ENCODE measurements at regions not wholly inside any gene's neighbourhood (a gene's known extent, or its start where the extent isn't known, plus 50 kb on each side); places are given as distances from the start of the nearest gene placed in this dataset.
"Not testable (repeated sequence)": the region's sequence is repeated elsewhere in the genome, so short reads cannot be mapped to it uniquely, and the experiment has no call there.

DNA sequence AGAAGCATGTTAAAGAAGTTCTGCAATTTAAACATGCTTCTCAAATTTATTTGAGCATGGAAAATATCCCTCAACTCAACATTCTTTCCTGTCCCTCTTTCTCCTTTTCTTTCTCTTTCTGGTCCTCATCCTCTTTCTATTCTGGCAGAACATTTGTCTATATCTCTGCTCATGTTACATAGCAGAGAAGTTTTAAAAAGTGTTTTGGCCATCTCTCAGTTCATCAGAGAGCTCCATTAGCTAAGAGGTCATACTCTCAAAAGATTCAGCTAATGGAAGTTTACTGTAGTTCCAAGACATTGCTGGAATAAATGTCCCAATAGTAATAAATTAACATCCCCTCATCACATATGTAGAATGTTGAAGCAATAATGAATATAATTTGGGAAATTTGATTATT is 53.5 kb downstream of the XCL2 start:
- DNase-seq, result no peak

DNA sequence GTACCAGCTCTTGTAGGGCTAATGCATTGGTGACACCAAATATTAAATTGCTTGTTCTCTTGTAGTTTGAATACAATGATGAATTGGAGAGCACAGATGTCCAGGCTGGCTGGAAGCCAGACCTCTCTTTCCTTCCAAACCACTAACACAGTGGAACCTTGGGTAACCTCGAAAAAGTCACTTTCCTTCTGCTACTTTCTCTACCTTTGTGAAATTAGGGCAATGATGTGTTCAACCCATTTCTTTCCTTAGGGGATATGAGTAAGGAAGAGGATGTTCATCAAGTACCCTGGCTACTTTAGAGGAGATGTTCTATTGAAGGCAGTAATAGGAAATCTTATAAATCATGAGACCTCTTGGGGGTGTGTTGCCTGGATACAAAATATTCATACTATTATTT is 55.7 kb downstream of the XCL2 start:
- no peak for DNase-seq

DNA sequence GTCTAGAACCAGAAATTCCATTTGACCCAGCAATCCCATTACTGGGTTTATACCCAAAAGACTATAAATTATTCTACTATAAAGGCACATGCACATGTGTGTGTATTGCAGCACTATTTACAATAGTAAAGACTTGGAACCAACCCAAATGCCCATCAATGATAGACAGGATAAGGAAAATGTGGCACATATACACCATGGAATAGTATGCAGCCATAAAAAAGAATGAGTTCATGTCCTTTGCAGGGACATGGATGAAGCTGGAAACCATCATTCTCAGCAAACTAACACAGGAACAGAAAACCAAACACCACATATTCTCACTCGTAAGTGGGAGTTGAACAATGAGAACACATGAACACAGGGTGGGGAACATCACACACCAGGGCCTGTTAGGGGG is 57.0 kb downstream of the XCL2 start:
- not testable (repeated sequence) for DNase-seq

DNA sequence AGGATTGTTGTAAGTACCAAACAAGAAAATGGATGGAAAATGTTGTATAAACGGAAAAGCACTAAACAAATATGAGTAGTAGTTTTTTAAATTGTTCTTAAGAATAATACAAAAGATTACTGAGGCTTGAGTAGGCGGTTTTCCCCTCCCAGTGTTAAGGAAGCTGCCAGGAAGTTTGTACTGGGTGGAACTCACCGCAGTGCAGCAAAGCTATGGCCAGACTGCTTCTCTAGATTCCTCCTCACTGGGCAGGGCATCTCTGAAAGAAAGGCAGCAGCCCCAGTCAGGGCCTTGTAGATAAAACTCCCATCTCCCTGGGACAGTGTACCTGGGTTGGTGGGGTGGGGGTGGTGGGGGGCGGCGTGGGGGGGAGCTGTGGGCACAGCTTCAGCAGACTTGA is 58.7 kb downstream of the XCL2 start:
- no peak for DNase-seq

DNA sequence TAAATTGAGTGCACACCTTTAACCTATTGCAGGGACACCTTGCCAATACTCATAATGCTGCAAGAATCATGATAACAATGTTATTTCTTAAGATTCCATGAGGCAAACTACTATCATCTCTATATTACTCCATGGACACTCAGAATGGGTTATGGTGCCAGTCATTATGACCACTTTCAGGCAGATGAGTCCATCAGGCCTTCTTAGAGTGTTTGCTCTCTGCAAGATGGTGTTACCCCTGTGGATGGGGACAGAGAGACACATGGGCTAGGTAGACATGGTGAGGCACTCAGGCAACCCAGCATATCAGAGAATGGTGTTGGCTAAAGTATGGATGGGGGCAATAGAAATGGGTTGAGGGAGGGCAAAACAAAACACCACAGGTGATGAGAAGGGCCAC is 59.7 kb downstream of the XCL2 start:
- DNase-seq, result no peak

DNA sequence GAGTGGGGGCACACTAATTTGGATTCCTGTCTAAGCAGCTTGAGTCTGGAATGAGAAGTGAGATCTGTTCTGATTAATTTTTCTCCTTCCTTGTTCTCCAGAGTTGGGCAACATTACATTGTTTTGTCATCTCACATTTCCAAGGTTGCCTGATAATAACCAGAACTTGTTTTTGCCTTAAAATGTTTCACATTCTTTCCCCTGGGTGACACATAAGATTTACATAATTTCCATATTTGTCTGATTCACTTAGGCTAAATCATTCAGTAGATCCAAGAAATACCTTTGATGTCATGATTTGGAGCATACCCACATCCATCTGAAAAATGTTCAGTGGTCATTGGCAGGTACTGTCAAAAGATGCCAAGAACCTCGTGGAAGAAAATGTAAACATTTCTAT is 60.3 kb downstream of the XCL2 start:
- no peak for DNase-seq

DNA sequence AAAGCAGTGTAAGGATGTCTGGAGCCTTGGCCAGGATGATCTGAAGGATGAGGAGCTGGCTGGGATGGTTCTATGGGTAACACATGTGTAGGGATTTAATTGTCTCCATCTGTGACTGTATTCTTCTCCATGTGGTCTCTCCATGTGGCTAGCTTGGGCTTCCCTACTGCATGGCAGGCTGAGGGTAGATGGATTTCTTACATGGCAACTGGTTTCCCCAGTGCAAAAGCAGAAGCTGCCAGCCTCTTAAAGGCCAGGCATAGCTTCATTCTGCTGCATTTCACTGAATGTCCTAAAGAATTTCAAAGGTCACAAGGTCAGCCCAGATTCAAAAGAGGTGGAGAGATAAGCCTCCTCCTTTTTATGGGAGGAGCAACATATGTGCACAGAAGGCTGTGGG is 61.7 kb downstream of the XCL2 start:
- DNase-seq, result no peak

DNA sequence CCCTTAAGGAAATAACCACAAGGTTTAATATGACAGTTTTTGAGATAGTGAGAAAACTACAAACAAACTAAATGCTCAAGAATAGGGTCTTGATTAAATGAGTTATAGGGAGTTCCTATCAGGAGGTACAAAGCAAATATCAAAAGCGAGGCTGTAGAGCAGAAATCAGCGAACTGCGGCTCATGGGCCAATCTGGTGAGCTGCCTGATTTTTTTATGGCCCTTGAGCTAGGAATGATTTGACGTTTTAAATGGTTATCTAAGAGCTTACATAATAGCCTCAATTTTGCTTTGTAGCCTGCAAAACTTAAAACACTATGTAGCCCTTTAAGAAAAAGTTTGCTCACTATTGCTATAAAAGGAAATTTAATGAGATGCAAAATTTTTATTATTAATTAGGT is 62.2 kb downstream of the XCL2 start:
- DNase-seq, result no peak

DNA sequence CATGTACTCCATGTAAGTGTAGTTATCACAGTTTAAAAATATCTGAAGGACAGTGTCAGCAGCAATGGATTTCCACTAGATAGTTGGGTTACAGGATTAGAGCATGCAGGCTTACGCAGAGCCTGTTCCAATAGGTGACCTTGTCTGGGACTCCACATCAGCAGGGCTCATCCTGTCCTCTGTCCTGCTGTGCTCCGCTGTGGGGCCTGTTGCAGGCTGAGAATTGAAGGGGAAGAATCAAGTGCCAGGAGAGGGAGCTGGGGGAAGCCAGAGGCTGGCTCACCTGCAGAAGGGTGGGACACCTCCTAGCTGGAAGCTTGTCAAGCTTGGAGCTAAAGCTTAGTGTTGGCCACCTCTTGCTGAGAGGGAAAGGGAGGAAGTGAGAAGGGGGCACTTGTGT is 62.8 kb downstream of the XCL2 start:
- DNase-seq, result no peak

DNA sequence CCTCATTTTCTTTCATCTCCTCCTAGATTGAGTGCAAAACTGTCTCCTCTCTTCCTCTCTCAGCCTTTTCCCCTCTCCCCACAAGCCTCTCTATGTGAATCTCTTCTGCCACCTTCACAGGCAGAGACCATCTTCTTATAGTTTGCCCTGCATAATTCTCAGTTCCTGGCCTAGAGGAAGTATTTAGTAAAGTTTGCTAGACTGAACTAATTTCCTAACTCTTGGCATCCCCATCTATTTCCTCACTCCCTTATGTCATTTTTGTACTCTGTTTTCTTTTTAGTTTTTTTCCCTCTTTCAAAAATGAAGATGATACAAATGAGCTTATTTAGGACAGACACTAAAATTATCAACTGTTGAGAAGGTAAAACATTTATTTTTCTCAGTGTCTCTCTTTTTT is 66.0 kb downstream of the XCL2 start:
- DNase-seq, result no peak

DNA sequence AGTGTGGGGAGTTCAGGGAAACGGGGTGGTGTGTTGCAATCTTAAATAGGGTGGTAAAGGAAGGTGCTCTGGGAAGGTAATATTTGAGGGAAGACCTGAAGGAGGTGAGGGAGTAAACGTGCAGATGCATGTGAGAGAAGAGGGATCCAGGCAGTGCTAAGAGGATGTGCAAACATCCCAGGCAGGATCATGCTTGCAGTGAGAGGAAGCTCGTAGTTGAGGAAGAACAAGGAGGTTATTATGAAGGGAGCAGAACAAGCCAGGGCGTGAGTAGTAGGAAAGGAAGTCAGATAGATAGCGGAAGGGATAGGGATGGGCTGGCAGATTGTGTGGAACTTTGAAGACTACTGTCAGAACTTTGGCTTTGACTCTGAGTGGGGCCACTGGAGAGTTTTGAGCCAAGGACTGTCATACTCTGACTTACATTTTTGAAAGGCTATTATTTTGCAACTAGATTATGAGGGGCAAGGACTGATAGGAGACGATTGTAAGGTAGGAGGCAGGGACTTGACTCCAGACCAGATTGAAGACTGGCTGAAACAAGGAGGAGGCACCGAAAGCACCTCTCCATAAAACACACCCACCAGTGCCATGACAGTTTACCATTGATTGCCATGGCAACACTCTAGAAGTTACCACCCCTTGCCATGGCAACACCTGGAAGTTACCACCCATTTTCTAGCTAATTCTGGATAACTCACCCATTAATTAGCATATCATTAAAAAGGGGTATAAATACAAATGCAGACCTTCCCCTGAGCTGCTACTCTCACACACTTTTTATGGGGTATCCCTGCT is 67.0 kb downstream of the XCL2 start:
- DNase-seq, result no peak

DNA sequence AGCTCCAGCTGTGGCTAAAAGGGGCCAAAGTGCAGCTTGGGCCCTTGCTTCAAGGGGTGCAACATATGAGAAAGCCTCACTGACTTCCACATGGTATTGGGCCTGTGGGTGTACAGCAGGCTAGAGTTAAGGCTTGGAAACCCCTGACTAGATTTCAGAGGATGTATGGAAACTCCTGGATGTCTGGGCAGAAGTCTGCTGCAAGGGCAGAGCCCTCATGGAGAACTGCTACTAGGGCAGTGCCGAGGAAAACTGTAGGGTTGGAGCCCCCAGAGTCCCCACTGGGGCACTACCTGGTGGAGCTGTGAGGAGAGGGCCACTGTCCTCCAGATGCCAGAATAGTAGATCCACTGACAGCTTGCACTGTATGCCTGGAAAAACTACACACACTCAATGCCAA is 69.5 kb downstream of the XCL2 start:
- DNase-seq, result no peak

DNA sequence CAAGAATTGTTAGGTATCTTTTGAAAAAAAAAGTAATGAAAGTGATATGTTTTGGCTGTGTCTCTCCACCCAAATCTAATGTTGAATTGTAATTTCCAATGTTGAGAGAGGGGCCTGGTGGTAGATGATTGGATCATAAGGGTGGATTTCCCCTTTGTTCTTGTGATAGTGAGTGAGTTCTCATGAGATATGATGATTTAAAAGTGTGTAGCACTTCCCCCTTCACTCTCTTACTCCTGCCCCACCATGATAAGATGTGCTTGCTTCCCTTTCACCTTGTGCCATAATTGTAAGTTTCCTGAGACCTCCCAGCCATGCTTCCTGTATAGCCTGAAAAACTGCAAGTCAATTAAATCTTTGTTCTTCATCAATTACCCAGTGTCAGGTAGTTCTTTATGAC is 70.7 kb downstream of the XCL2 start:
- DNase-seq, result no peak

DNA sequence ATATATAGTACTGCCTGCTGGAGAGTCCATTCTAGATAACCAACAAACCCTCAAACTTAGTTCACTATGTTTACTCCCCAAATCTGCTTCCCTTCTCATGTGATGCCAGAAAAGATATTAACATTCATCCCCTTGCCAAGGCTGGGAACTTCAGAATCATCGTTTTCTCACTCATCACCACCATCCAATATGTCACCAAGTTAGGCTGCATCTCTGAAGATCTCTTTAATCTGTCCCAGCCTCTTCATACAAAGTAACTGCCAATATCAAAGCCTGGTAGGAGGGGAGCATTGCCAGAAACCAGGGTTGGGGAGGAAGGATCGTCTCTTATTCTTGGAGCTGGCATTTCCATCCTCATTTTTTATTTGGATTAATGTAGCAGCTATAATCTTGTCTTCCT is 71.6 kb downstream of the XCL2 start:
- no peak for DNase-seq

DNA sequence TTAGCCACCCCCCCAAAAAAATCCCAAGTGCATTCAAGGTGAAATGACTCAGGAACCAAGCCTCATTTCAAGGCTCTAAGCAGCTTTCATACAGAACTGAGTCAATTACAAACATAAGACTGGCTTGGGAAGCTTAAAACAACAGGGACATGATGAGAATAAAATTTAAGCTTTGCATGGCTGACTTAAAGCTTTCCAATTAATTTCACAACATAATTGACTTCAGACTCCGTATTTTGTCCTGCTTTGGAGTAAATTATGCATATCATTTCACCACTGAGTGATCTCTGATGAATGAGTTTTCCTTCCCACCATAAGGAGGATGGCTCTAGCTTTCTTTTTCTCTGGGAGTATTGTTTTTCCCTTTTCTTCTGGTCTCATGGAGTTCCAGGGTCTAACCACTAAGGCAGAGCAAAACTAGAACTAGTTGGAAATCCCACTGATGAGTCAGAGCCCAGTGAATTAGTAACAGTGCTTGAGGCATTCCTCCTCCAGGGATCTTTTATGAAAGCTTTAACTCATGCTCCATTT is 72.8 kb downstream of the XCL2 start:
- no peak for DNase-seq

DNA sequence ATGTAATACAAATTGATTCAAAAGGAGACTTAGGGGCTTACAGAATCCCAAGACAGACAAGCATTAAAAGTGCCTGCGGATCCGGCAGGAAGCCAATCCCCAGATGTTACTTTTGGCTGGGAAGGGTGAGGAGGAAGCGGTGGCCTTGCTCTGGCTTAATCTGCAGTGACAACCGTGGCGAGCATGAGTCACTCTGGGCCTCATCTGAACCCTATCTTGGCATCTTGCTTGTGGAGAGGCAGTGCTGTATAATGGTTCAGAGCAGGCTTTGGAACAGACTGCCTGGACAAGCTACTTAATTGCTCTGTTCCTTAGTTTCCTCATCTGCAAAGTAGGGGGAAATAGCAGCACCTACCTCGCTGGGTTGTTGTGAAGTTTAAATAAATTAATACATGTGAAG is 74.1 kb downstream of the XCL2 start:
- DNase-seq, result peak; percentile 37

DNA sequence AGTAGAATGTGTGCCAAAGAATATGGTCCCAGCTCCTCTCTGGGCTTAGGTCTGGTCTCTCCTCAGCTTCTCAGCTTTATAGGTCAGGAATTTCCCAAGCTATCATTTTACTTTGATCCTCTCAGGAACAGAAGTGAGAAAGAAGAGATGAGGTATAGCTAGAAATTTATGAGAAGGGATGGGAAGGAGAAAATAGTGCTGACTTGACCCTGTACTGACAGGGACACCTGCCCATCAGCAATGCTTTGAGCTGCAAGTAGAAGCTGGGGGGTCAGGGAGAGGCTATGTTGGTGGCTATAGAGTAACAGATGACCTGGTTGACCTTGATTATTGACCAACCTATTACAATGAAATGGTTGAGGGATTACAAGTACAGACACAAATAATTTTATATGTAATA is 75.0 kb downstream of the XCL2 start:
- DNase-seq, result no peak

DNA sequence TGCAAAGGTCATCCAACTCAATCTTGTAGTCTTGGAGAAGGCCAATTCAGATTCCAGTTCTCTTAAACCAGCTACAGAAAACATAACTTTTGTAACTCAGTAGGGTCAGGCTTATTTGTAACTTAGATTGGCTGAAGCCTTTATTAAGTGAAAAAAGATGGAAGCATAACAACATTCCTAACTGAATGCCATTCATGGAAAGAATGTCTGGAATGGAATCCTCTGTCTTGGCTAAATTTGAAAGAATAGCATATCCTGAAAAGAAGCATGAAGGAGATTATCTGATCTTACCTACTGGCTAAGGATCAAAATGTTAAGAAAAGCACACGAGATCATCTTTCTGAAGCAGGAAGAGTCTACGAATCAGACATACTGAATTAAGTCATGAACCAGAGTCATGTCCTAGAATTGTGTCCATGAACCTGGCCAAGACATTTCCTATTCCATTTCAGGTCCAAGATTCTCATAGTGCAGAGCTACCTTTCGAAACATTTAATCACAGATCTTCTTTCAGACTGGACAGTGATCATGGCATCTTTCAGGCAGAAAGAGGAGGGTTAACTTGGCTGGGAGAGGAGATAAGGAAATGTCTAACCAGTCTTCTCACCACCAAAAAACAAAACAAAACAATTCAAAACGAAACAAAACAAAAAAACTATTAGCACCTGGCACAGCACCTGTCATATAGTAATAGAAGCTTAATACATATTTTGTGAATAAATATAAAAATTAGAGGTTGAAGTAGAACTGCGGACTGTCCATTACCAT is 75.6 kb downstream of the XCL2 start:
- no peak for DNase-seq

DNA sequence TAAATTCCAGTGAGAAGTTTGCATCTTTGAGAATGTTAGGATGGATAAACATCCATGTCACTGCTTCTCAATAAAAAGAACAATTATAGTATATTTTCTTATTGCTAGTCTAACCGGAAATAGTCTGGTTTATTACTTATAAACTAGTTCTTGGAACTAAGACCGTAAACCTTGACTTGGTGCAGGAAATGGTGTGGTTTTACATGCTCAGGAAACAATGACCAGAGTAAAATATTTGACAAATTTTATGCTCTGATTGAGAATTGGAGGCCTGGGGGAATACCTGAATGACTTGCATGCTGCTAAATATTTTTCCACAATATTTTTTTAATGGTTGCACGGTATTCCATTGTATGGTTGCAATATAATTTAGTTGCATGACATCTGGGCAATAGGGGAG is 76.3 kb downstream of the XCL2 start:
- DNase-seq, result no peak

DNA sequence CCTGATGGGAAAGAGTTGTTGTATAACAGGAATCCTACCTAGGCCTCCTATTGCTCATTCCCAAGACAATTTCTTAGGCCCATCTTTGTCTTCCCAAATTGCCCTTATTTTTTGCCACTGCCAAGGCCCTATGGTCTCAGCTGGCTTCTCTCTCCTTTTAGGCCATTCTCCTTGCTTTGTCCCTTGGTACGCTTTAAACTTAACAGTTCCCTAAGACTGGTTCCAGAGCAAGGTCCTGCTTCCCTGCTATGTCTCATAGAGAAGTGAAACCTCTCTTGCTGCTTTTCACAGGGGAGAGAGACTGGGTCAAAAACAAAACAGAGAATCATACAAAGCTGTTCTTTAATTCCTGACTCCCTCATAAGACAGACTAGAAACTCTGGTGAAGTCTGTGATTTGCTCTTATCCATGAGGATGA is 77.1 kb downstream of the XCL2 start:
- DNase-seq, result no peak

DNA sequence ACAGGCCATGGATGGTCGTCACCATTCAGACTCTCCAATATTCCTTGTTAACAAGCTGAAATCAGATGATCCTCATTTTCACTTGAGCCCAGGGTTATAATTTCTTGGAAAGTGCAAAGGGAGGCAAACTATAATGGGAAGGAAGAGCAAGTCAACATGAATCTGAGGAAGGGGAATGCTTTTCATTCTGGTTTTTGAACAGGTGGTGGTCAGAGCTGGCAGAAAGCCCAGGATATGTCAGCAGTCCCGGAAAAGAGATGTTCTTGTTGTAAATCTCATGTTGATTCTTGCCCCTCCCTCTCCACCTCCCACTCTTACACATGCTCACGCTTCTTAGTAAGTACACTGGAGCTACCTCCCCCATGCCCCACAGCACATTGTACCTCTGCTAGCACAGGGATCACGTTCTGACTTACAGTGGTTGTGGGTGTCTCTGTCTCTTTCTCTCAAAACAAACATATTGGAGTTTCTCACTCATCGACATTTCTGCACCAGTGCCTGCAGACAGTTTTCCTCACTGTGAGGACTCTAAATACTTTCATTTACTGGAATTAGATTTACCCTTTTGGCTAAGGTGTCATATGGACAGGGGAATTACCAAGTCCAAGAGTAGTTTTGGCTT is 77.6 kb downstream of the XCL2 start:
- no peak for DNase-seq

DNA sequence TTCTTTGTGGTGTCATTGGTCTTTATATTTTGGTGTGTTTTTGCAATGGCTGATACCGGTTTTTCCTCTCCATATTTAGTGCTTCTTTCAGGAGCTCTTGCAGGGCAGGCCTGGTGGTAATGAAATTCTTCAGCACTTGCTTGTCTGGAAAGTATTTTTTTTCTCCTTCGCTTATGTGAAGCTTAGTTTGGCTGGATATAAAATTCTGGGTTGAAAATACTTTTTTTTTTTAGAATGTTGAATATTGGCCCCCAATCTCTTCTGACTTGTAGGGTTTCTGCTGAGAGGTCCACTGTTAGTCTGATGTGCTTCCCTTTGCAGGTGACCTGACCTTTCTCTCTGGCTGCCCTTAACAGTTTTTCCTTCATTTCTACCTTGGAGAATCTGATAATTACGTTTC is 82.7 kb downstream of the XCL2 start:
- DNase-seq, result not testable (repeated sequence)

DNA sequence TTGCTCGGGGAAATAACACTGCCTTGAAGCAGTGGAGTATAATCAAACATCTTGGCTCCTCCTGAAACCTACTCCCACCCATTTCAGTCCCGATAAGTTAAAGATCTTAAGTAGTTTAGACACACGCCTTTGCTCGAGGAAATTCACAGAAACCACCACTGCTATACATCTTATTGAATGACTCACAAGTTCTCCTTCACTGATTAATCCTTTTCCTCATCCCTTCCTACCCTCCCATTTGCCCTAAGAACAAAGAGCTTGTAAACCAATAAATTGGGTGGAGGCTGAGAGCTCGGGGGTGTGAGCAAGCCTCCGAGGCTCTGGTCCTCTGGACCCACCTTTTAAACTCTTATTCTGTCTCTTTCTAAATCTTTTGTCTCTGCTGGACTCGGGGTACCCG is 86.5 kb downstream of the XCL2 start:
- not testable (repeated sequence) for DNase-seq

DNA sequence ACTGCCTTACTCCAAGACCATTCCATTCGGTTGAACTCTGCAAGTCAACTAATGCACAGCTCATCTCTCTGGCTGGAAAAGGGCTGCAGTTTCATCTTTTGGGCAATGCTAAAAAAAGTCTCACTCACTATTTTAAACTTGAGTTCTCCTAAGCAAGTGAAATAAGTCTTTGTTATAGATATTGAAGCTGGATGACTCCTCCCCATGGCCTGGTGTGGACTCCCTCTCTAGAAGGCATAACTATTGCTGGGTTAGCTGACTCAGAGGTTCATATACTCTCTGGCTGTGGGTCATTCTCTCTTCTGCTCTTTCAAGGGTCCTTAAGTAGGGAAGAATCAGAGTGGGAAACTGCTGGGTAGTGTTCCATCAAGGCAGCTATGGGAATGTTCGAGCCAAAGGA is 88.0 kb downstream of the XCL2 start:
- no peak for DNase-seq

All from NK-92 treated with Interleukin-12 subunit alpha and Interleukin-12 subunit beta, amount 100 ng/mL, for 24 hours (cell line).